Loucy (cell line): ENCODE measurements at regions not wholly inside any gene's neighbourhood (a gene's known extent, or its start where the extent isn't known, plus 50 kb on each side); places are given as distances from the start of the nearest gene placed in this dataset.

Source experiments
- EZH2phosphoT487 ChIP-seq: fragments of 200-600 bp; IDR thresholded peaks from 2 replicates; pipeline ENCODE4 v1.6.1; 2018; ENCODE audit warnings: antibody characterized with exemption, mild to moderate bottlenecking, moderate library complexity, borderline replicate concordance
- TF ChIP-seq, protein P1 (sequence below): fragments of 200-600 bp; sonication (generic); conservative IDR thresholded peaks from 2 replicates; pipeline ENCODE4 v1.5.1; 2014; ENCODE audit warnings: mild to moderate bottlenecking, antibody characterized with exemption, low read length

DNA sequence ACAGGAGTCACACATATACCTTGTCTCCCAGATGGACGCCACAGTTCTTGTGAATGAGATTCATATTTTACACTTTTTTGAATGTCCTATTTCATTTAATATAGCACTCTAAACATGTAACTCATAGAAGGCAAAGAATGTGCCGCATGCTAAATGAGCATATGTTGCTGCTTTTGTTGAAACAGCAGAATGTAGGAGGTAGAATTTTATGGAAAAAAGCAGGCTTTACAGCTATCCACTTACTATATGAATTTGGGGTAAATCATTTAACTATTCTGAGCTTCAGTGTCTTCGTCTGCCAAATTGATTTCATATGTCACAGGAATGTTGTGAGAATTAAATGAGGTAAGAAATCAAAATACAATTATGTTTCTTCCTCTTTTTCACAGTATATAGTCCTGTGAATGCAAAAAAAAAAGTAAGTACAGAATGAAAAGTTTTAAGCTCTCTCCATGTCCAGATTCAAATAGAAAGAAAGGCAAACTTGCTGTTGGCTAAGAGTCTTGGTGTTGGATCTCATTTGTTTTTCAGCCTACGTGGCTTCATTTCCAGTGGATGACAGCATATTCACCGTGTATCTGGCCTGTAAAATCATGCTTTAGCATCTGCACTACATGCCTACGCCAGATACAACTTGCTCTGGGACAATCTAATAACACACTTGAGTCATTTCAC is 154.7 kb upstream of the CNTNAP5 start:
- TF ChIP-seq, protein P1, sequence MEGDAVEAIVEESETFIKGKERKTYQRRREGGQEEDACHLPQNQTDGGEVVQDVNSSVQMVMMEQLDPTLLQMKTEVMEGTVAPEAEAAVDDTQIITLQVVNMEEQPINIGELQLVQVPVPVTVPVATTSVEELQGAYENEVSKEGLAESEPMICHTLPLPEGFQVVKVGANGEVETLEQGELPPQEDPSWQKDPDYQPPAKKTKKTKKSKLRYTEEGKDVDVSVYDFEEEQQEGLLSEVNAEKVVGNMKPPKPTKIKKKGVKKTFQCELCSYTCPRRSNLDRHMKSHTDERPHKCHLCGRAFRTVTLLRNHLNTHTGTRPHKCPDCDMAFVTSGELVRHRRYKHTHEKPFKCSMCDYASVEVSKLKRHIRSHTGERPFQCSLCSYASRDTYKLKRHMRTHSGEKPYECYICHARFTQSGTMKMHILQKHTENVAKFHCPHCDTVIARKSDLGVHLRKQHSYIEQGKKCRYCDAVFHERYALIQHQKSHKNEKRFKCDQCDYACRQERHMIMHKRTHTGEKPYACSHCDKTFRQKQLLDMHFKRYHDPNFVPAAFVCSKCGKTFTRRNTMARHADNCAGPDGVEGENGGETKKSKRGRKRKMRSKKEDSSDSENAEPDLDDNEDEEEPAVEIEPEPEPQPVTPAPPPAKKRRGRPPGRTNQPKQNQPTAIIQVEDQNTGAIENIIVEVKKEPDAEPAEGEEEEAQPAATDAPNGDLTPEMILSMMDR = no peak
- TF ChIP-seq EZH2phosphoT487 = no peak
